ENCODE measurements at regions not wholly inside any gene's neighbourhood (a gene's known extent, or its start where the extent isn't known, plus 50 kb on each side); places are given as distances from the start of the nearest gene placed in this dataset.

DNA sequence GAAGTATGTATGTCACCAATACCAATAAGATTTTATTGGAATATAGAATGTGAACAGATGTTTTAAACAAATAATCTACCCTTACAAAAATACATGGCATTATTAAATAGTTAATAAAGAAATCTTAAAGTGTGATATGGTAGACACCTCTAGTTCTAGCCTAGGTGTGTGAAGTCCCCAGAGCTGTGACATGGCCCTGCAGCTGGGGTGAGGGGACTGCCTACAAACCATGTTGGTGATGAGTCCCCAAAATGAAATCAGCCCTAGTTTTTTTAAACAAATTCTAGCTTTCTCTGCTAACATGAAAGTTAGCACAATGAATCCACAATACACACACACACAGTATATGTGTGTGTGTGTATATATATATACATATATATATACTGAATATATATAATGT is 195.1 kb upstream of the RPS23 start:
- TF ChIP-seq EZH2 (optimal IDR thresholded peaks at IDR 0.05; ENCODE audit: low read depth, low read length) (no peak), EZH2phosphoT487 (IDR thresholded peaks at IDR 0.05; ENCODE audit: low read length) (no peak)
- TF ChIP-seq, protein P1, sequence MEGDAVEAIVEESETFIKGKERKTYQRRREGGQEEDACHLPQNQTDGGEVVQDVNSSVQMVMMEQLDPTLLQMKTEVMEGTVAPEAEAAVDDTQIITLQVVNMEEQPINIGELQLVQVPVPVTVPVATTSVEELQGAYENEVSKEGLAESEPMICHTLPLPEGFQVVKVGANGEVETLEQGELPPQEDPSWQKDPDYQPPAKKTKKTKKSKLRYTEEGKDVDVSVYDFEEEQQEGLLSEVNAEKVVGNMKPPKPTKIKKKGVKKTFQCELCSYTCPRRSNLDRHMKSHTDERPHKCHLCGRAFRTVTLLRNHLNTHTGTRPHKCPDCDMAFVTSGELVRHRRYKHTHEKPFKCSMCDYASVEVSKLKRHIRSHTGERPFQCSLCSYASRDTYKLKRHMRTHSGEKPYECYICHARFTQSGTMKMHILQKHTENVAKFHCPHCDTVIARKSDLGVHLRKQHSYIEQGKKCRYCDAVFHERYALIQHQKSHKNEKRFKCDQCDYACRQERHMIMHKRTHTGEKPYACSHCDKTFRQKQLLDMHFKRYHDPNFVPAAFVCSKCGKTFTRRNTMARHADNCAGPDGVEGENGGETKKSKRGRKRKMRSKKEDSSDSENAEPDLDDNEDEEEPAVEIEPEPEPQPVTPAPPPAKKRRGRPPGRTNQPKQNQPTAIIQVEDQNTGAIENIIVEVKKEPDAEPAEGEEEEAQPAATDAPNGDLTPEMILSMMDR (IDR thresholded peaks at IDR 0.05; ENCODE audit: low read length): no peak

All from MM.1S (cell line).